ENCODE measurements at regions not wholly inside any gene's neighbourhood (a gene's known extent, or its start where the extent isn't known, plus 50 kb on each side); places are given as distances from the start of the nearest gene placed in this dataset.

GRCh38 chr5:133863857-133864585 is 104.4 kb downstream of the C5orf15 start:
- Histone ChIP-seq H3K36me3 (ENCODE audit: insufficient read depth, low read length) (no peaks in the 10 kb centered on the region), H3K9ac (ENCODE audit: low read length) (no peak overlapping the region), H3K27ac (ENCODE audit: low read length) (no peak overlapping the region), H3F3A (ENCODE audit: insufficient read depth, low read length, poor library complexity, severe bottlenecking) (no peaks in the 10 kb centered on the region), H3K4me2 (ENCODE audit: low read length) (no peak overlapping the region), H3K27me3 (ENCODE audit: insufficient read depth, low read depth, low read length) (no peaks in the 10 kb centered on the region), H3K9me3 (ENCODE audit: low read length) (no peaks in the 10 kb centered on the region), H4K20me1 (ENCODE audit: insufficient read depth) (no peaks in the 10 kb centered on the region), H3K79me2 (replicated peaks; ENCODE audit: insufficient read depth, low read length) (no peaks in the 10 kb centered on the region), H2AFZ (ENCODE audit: low read depth, low read length) (no peak overlapping the region), H3K4me3 (ENCODE audit: low read length) (no peak overlapping the region), H3K9me2 (ENCODE audit: insufficient read depth, low read length) (no peaks in the 10 kb centered on the region)
- TF ChIP-seq CTCF (IDR thresholded peaks at IDR 0.05; ENCODE audit: poor library complexity, severe bottlenecking) (no peak), REST (IDR thresholded peaks at IDR 0.05; ENCODE audit: borderline replicate concordance) (no peak), SMC3 (conservative IDR thresholded peaks at IDR 0.05; ENCODE audit: poor library complexity) (no peak), EZH2 (IDR thresholded peaks at IDR 0.05; ENCODE audit: borderline replicate concordance, insufficient read depth, low read length, poor library complexity, severe bottlenecking) (no peak), RAD21 (conservative IDR thresholded peaks at IDR 0.05) (no peak), TAF1 (IDR thresholded peaks at IDR 0.05; ENCODE audit: low read depth) (no peak), POLR2AphosphoS5 (IDR thresholded peaks at IDR 0.05) (no peak)

DNA sequence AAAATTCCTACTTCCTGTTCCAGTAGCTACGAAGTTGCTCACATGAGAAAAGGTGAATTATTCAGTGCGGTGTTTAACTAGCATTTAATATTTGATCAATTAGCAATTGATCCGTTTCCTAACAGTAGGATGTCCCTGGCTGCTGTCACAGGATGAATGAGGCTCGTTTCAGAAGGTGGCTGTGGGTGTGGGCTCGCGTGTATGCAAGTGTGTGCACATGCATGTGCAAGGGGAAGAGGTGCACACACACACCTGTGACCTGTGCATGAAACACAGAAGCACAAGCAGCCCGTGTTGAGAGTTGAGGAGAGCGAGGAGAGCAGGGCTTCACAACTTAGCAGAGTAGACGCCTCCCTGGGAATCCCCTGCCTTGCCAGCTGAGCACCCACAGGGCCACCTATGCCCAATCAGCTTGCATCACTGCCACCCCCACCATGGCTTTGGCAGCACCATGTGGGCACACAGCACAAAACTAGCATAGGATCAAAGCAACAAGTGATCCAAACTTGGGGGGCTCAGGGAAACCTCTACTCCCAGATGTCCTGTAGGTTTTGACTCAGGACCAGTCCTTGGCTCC is 107.2 kb downstream of the C5orf15 start:
- H3K9me3 ChIP-seq (ENCODE audit: low read length): no peaks in the 10 kb centered on the region
- no peak for TF ChIP-seq EZH2 (IDR thresholded peaks at IDR 0.05; ENCODE audit: borderline replicate concordance, insufficient read depth, low read length, poor library complexity, severe bottlenecking)
- TF ChIP-seq EP300 (conservative IDR thresholded peaks at IDR 0.05; ENCODE audit: poor library complexity, severe bottlenecking): no peak
- no peak for TF ChIP-seq MXI1 (conservative IDR thresholded peaks at IDR 0.05; ENCODE audit: poor library complexity, severe bottlenecking)
- TF ChIP-seq TAF1 (IDR thresholded peaks at IDR 0.05; ENCODE audit: low read depth): no peak
- no peak for TF ChIP-seq SMC3 (conservative IDR thresholded peaks at IDR 0.05; ENCODE audit: poor library complexity)
- TF ChIP-seq CTCF (IDR thresholded peaks at IDR 0.05; ENCODE audit: poor library complexity, severe bottlenecking): no peak
- TF ChIP-seq POLR2AphosphoS5 (IDR thresholded peaks at IDR 0.05): no peak
- TF ChIP-seq RAD21 (conservative IDR thresholded peaks at IDR 0.05): no peak
- no peaks in the 10 kb centered on the region for H4K20me1 ChIP-seq (ENCODE audit: insufficient read depth)
- no peak overlapping the region for H3K27ac ChIP-seq (ENCODE audit: low read length)
- H3K36me3 ChIP-seq (ENCODE audit: insufficient read depth, low read length): no peaks in the 10 kb centered on the region
- H3K4me3 ChIP-seq (ENCODE audit: low read length): no peak overlapping the region
- no peaks in the 10 kb centered on the region for H3F3A ChIP-seq (ENCODE audit: insufficient read depth, low read length, poor library complexity, severe bottlenecking)
- H3K79me2 ChIP-seq (replicated peaks; ENCODE audit: insufficient read depth, low read length): no peaks in the 10 kb centered on the region
- H2AFZ ChIP-seq (ENCODE audit: low read depth, low read length): no peak overlapping the region
- no peaks in the 10 kb centered on the region for H3K27me3 ChIP-seq (ENCODE audit: insufficient read depth, low read depth, low read length)
- no peak overlapping the region for H3K9ac ChIP-seq (ENCODE audit: low read length)
- no peak overlapping the region for H3K4me2 ChIP-seq (ENCODE audit: low read length)
- H3K9me2 ChIP-seq (ENCODE audit: insufficient read depth, low read length): no peaks in the 10 kb centered on the region

All from neural cell (in vitro differentiated cells).